Liver (tissue), 8 donors: ENCODE measurements at regions not wholly inside any gene's neighbourhood (a gene's known extent, or its start where the extent isn't known, plus 50 kb on each side); places are given as distances from the start of the nearest gene placed in this dataset.

Source experiments
- DNase-seq: peaks from one replicate; pipeline ENCODE4 v3.0.0-alpha.2; 2017; ENCODE audit warnings: low spot score
- H3K27ac ChIP-seq, 2 donors: one replicate each; pipeline ENCODE4 v1.7.0; 2013; ENCODE audit warnings: inconsistent platforms in 2 of 2, low read length in 2 of 2, control low read depth in 1 of 2, low read depth in 1 of 2, mild to moderate bottlenecking in 1 of 2
- H3K27me3 ChIP-seq, 4 donors: one replicate each; pipeline versions ENCODE4 v1.6.1 to v1.7.0; 2013; ENCODE audit warnings: low read length in 3 of 4, inconsistent platforms in 1 of 4, mild to moderate bottlenecking in 1 of 4, moderate library complexity in 1 of 4; ENCODE audit not compliant: control insufficient read depth in 4 of 4, insufficient read depth in 4 of 4
- H3K36me3 ChIP-seq, 4 donors: one replicate each; pipeline versions ENCODE4 v1.6.1 to v1.7.0; 2013; ENCODE audit warnings: low read length in 3 of 4, mild to moderate bottlenecking in 3 of 4, low read depth in 1 of 4, moderate library complexity in 1 of 4; ENCODE audit not compliant: control insufficient read depth in 4 of 4, insufficient read depth in 3 of 4
- H3K4me1 ChIP-seq, 4 donors: one replicate each; pipeline versions ENCODE4 v1.6.1 to v1.7.0; 2013; ENCODE audit warnings: low read length in 3 of 4, mild to moderate bottlenecking in 3 of 4, moderate library complexity in 1 of 4; ENCODE audit not compliant: control insufficient read depth in 4 of 4, insufficient read depth in 4 of 4
- H3K4me3 ChIP-seq, 3 donors: one replicate each; pipeline versions ENCODE4 v1.6.1 to v1.7.0; 2013; ENCODE audit warnings: low read length in 3 of 3, control low read depth in 1 of 3, low read depth in 1 of 3, mild to moderate bottlenecking in 1 of 3
- H3K9ac ChIP-seq, 2 donors: one replicate each; pipeline ENCODE4 v1.7.0; 2013; ENCODE audit warnings: low read length in 2 of 2, mild to moderate bottlenecking in 2 of 2, moderate library complexity in 2 of 2, control low read depth in 1 of 2, low read depth in 1 of 2
- H3K9me3 ChIP-seq, 4 donors: one replicate each; pipeline versions ENCODE4 v1.6.1 to v1.7.0; 2013; ENCODE audit warnings: low read length in 3 of 4; ENCODE audit not compliant: control insufficient read depth in 4 of 4
- ATF3 ChIP-seq: IDR thresholded peaks from 2 replicates; pipeline ENCODE4 v1.6.1; 2016; ENCODE audit warnings: antibody characterized with exemption
- CTCF ChIP-seq: fragments of 150-350 bp; IDR thresholded peaks from 2 replicates; pipeline ENCODE4 v1.5.1; 2017; ENCODE audit warnings: improper control_type of control experiment, low read depth, low read length; ENCODE audit not compliant: missing input control
- EGR1 ChIP-seq, 2 donors: IDR thresholded peaks; 2 replicates each; pipeline ENCODE4 v1.6.1; 2016 to 2018; ENCODE audit warnings: antibody characterized with exemption in 2 of 2, low read depth in 2 of 2
- FOXA1 ChIP-seq: IDR thresholded peaks from 2 replicates; pipeline ENCODE4 v1.6.1; 2016; ENCODE audit warnings: antibody characterized with exemption
- FOXA2 ChIP-seq: IDR thresholded peaks from 2 replicates; pipeline ENCODE4 v1.6.1; 2016; ENCODE audit warnings: antibody characterized with exemption
- GABPA ChIP-seq, 2 donors: IDR thresholded peaks in 1 of 2; conservative IDR thresholded peaks in 1 of 2; 2 replicates each; pipeline ENCODE4 v1.6.1; 2016; ENCODE audit warnings: antibody characterized with exemption in 2 of 2, mild to moderate bottlenecking in 1 of 2, moderate library complexity in 1 of 2
- HNF4A ChIP-seq, 2 donors: conservative IDR thresholded peaks; 2 replicates each; pipeline ENCODE4 v1.6.1; 2016; ENCODE audit warnings: antibody characterized with exemption in 2 of 2, mild to moderate bottlenecking in 2 of 2
- HNF4G ChIP-seq: IDR thresholded peaks from 2 replicates; pipeline ENCODE4 v1.6.1; 2016; ENCODE audit warnings: antibody characterized with exemption
- JUND ChIP-seq, 2 donors: IDR thresholded peaks; 2 replicates each; pipeline ENCODE4 v1.6.1; 2016; ENCODE audit warnings: antibody characterized with exemption in 2 of 2
- MAX ChIP-seq: IDR thresholded peaks from 2 replicates; pipeline ENCODE4 v1.6.1; 2016; ENCODE audit warnings: antibody characterized with exemption
- NR2F2 ChIP-seq: IDR thresholded peaks from 2 replicates; pipeline ENCODE4 v1.6.1; 2016; ENCODE audit warnings: antibody characterized with exemption
- RAD21 ChIP-seq, 2 donors: IDR thresholded peaks; 2 replicates each; pipeline ENCODE4 v1.6.1; 2016; ENCODE audit warnings: antibody characterized with exemption in 2 of 2, mild to moderate bottlenecking in 2 of 2
- REST ChIP-seq: IDR thresholded peaks from 2 replicates; pipeline ENCODE4 v1.6.1; 2016; ENCODE audit warnings: antibody characterized with exemption, mild to moderate bottlenecking
- RXRA ChIP-seq, 2 donors: IDR thresholded peaks; 2 replicates each; pipeline ENCODE4 v1.6.1; 2017 to 2018; ENCODE audit warnings: antibody characterized with exemption in 2 of 2, mild to moderate bottlenecking in 1 of 2
- TAF1 ChIP-seq: conservative IDR thresholded peaks from 2 replicates; pipeline ENCODE4 v1.6.1; 2016; ENCODE audit warnings: antibody characterized with exemption, mild to moderate bottlenecking
- YY1 ChIP-seq: IDR thresholded peaks from 2 replicates; pipeline ENCODE4 v1.6.1; 2016; ENCODE audit warnings: antibody characterized with exemption, mild to moderate bottlenecking
- ZBTB33 ChIP-seq: IDR thresholded peaks from 2 replicates; pipeline ENCODE4 v1.6.1; 2016; ENCODE audit warnings: antibody characterized with exemption
- WGBS: extraction: QIAGEN DNeasy Blood & Tissue Kit; methylation state at CpG from one replicate; pipeline ENCODE4 v1.1.7; 2013; 5-methylcytosine and 5-hydroxymethylcytosine counted together
- donor health status: healthy.
- donor health status: healthy.
- donor health status: healthy.
- donor health status: healthy.
- donor health status: healthy.

GRCh38 chr3:109210501-109210900 lies 74.0 kb downstream of the C3orf85 start:
- WGBS = 84% methylated on average over 2 of the region's 2 CpGs

GRCh38 chr3:109211941-109212340 lies 75.4 kb downstream of the C3orf85 start:
- Histone ChIP-seq H3K36me3 (no peaks in the 10 kb centered on the region), H3K4me3 (no peak overlapping the region), H3K9me3 (no peaks in the 10 kb centered on the region), H3K27ac (no peak overlapping the region), H3K27me3 (no peaks in the 10 kb centered on the region), H3K9ac (no peak overlapping the region), H3K4me1 (no peaks in the 10 kb centered on the region)
- DNase-seq = no peak
- 83% methylated on average over 4 of the region's 4 CpGs for WGBS
- TF ChIP-seq ATF3 (no peak), FOXA2 (no peak), JUND (IDR thresholded peaks at IDR 0.05) (no peak), CTCF (no peak), ZBTB33 (no peak), MAX (no peak), HNF4G (no peak), EGR1 (IDR thresholded peaks at IDR 0.05; ENCODE audit: low read depth in 2 of 2) (no peak), TAF1 (no peak), HNF4A (conservative IDR thresholded peaks at IDR 0.05) (no peak), NR2F2 (no peak), FOXA1 (no peak), RXRA (IDR thresholded peaks at IDR 0.05) (no peak), REST (no peak), YY1 (no peak), GABPA (IDR thresholded peaks at IDR 0.05 in 1 of 2, conservative IDR thresholded peaks at IDR 0.05 in 1 of 2) (no peak)

More at GRCh38 chr3:109210501-109210900, 74.0 kb downstream of the C3orf85 start:
- TF ChIP-seq MAX = no peak
- no peak for TF ChIP-seq GABPA (IDR thresholded peaks at IDR 0.05 in 1 of 2, conservative IDR thresholded peaks at IDR 0.05 in 1 of 2)
- TF ChIP-seq FOXA2 = no peak
- no peak for TF ChIP-seq RAD21 (IDR thresholded peaks at IDR 0.05)
- no peak for TF ChIP-seq ATF3
- no peak for TF ChIP-seq RXRA (IDR thresholded peaks at IDR 0.05)
- TF ChIP-seq JUND (IDR thresholded peaks at IDR 0.05) = no peak
- no peak for TF ChIP-seq ZBTB33
- TF ChIP-seq YY1 = no peak
- TF ChIP-seq FOXA1 = no peak
- no peak for TF ChIP-seq HNF4A (conservative IDR thresholded peaks at IDR 0.05)
- TF ChIP-seq EGR1 (IDR thresholded peaks at IDR 0.05; ENCODE audit: low read depth in 2 of 2) = no peak
- DNase-seq = no peak
- H3K27me3 ChIP-seq = no peaks in the 10 kb centered on the region
- no peaks in the 10 kb centered on the region for H3K4me1 ChIP-seq
- no peak overlapping the region for H3K4me3 ChIP-seq
- H3K9me3 ChIP-seq = no peaks in the 10 kb centered on the region
- H3K36me3 ChIP-seq = no peaks in the 10 kb centered on the region
- no peak overlapping the region for H3K27ac ChIP-seq
- no peak overlapping the region for H3K9ac ChIP-seq
